ENCODE measurements at regions not wholly inside any gene's neighbourhood (a gene's known extent, or its start where the extent isn't known, plus 50 kb on each side); places are given as distances from the start of the nearest gene placed in this dataset.
"Not testable (repeated sequence)": the region's sequence is repeated elsewhere in the genome, so short reads cannot be mapped to it uniquely, and the experiment has no call there.

DNA sequence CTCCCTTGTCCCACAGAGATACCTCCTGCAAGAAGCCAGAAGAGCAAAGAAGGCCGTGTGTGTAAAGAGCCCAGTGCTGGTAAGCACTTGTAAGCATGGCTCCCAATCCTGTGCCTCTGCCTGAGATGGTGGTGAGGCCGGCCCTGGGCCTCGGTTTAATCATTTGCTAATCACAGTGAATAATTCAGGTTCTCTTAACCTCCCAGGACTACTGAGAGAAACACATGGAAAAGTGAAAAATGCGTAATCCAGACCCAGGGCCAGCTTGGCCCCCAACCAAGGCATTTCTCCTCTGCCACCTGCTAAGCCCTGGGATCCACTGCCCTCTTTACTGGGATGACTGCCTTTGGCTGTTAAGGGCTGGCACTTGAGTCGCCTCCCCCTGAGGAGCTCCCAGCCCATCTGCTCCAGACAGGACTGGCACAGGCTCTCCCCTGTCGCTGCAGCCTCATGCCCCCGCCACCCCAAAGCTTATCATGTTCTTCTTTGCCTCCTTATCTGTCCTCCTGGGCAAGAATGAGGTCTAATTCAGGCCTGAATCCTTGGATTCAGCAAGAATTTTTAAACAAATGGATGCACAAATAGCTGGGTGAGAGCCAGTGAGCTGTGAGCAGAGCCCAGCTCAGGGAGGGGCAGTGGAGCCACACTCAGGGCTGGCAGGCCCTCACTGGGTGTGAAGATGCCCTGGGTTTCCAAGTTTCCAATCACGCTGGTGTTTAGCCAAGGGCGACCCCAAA, 193.9 kb upstream of the HS6ST1 start:
- no peak for DNase-seq

DNA sequence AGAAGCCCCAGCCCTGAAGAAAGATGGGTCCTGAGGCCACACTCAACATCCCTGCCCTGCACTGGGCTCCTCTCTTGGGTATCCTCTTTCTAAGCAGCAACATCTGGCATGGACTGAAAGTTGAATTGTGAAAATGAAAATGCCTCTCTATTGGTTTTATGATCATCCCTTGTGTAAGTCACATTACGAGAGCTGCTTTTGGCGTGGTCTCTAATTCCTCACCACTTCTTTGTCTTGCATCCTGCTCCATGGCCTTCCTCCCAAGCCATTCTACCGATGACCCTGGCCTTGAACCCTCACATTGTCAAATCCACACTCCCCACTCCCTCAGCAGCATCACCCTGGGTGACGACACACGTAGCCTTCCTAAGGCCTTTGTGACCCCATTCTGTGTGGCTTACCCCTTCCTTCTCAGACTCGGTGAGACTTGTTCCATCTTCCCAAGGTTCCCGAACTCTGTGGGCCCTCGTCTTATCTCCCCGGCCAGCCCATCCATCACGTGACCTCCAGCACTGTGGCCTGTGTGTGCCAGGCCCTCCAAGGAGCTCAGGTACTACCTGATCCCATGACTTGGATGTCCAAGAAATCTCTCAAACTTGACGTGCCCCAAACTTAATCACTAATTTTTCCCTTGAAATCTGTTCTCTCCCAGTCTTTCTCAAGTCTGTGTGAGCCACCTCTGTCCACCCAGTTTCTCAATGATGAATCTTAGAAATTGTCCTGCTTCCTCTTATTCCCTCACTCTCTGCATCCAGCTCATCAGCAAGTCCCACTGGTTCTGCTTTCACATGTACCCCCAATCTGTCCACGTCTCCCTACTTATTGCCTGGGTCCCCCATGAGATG, 194.7 kb upstream of the HS6ST1 start:
- DNase-seq = no peak

DNA sequence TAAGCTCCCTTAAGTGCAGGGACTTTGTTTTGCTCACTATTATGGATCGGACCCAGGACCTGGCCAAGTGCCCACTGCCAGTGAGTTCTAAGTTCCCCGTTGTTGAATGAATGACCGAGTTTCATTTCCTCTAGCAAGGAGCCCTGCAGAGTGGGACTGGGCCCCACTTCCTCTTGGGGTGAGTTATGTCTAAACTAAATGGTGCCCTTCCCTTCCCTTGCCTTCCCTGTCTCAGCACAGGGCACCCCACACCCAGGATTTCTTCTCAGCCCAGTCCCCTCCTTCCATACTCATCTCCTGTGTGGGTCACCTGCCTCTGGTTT, 195.3 kb upstream of the HS6ST1 start:
- no peak for DNase-seq

DNA sequence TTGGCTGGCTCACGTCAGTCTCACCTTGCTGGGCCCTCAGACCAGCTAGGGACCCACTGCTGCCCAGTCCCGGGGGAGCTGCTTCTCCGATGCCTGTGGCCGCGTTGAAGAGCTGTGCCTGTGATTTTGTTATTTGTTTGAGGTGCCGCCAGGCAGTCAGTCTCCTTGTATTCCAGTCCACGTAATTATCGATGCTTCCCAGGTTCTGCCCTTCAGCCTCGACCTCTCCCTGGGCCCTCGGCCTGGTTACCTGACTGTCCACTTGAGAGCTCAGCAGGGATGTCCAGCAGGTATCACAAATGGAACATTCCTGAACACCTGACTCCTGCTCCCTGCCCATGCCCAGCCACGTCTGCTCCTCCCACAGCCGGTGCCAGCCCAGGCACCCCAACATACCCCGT, 195.9 kb upstream of the HS6ST1 start:
- no peak for DNase-seq

DNA sequence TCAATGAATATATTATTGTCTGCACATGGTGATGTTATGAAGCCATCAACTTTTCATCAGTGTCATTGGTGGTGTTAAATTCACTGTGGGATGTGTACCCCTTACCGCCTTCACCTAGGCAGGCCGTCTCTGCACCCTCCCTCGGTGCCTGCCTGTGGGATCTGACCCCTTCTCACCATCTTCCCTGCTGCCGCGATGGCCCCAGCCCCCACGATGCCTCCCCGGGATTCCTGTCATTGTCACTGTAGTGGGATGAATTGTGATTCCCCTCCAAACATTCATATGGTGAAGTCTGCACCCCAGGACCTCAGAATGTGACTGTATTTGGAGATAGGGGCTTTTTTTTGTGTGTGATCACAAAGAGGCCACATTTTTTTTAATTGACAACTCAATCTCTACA, 198.3 kb upstream of the HS6ST1 start:
- DNase-seq = no peak

DNA sequence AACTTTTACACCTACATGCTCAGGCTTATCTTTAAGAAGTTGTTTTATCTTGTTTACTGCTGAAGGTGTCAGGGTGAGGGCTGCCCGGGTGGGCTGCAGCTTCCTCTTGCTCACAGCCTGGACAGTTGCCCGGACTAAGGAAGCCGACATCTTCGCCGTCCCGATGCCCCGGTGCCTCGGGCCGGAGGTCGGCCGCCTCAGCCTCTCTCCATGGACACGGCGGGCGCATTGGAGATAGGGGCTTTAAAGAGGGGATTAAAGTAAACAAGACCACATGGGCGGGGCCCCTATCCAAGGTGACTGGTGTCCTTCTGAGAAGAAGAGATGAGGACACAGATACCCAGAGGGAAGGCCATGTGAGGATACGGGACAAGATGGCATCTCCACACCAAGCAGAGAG, 200.4 kb upstream of the HS6ST1 start:
- DNase-seq = not testable (repeated sequence)

DNA sequence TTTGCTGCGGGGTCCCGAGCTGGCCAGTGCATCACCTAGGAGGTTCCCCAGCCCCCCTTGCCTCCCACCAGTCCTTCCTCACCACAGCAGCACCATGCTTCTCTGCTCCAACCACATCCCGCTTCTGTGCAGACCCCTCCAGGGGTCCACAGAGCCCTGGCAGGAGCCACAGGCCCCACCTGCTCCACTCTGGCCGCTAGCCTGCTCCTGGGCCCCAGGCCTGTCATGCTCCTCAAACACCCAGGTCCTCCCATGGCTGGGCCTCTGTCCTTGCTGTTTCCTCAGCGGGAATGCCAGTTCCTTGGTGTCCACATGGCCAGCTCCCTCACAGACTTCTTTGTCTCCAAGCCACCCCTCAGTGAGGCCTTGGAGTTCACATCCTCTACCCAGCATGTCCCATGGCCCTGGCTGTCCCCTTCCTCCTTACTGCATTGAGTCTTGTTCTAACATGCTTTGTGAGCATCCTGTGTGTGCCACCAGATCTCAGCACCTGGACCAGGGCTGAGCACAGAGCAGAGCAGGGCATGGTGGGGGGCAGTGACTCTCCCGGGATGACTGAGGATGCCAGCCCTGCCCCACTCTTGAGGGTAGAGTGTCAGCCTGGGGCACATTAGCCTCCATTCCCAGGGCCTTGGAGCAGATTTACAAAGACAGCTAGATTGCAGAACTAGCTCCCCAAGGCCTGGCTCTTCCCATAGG, 201.0 kb upstream of the HS6ST1 start:
- DNase-seq = no peak

DNA sequence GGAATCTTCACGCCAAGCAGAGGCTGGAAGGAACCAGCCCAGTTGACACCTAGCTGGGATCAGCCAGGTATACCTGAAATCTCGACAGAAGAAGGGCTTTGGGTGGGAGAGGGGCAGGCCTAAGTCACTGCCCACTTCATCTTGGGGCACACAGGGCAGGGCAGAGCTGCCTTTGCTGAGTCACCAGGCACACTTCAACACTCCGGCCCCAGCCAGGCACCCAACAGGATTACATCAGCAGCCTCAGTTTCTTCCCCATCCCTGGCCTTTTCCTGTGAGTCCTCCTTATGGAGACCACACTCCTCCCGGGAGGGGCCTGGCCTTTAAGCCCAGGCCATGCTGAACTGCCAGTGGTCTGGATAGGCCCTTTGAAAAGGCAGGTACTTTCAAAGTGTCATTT, 201.7 kb upstream of the HS6ST1 start:
- no peak for DNase-seq

DNA sequence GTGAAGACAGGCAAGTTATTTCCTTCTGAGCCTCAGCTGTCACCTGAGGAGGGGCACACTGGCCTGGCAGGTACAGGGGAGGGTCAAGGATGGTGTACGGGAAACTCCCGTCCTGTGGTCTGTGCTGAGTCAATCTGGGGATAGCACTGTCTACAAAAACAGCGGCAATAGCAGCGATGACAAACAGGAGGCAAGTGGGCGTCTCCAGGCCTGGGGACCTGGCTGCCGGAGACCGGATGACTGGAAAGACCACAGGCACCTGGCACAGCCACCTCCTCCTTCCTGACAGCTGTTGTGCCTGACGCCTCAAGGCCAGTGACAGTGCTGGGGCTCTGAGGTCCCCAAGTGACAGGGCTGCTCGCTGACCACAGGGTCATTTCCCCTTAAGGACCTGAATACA, 202.1 kb upstream of the HS6ST1 start:
- DNase-seq = no peak

DNA sequence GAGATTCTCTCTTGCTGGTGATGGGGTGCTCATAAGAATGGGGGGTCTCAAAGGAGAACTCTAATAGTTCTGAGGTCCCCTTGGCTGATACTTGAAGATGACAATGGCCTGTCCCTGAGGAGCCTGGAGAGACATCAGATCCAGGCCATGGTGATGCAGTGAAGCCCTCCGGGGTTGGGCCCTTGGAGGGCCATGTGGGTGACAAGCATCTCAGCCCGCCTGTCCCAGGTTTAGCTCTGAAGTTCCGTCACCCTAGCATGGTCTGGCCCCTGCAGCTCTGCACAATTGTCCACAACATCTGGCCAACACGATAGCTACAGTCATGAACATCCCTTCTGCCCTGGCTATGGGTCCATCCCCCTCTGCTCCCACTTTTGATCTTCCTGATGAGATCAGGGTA, 202.8 kb upstream of the HS6ST1 start:
- no peak for DNase-seq

DNA sequence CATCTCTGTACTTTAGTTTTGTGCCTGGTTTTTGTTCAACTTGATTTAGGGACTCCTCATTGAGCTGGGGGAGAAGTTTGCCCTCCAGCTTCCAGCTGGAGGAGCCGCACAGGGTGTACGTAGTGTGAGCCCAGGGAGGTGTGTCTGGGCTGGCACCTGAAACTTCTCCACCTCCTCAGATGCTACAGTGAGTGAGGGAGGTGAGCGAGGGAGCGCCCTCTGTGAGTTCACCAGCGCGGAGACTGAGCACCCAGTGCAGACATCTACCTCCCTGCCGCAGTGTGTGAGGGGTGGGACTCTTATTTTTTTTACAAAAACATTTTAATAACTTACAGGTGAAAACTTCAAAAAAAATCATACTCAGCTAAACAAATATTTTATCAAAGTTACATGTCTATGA, 204.2 kb upstream of the HS6ST1 start:
- DNase-seq = no peak

DNA sequence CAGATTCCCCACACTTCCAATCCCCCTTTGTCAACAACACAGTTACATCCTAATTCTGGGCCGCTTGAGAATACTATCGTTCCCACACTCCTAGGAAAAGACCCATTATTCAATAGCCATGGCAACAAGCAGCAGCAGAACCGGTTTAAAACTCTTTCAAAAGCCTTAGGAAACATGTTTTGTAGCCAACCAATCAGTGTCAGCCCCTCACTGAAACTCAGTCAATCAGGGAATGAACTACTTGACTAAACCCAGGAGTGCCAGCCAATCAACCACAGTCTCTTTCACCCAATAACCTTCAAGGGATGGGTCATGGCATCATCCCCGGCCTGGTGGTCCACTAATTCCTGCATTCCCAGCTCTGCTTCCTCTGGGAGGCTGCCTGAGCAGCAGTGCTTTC, 204.8 kb upstream of the HS6ST1 start:
- no peak for DNase-seq

DNA sequence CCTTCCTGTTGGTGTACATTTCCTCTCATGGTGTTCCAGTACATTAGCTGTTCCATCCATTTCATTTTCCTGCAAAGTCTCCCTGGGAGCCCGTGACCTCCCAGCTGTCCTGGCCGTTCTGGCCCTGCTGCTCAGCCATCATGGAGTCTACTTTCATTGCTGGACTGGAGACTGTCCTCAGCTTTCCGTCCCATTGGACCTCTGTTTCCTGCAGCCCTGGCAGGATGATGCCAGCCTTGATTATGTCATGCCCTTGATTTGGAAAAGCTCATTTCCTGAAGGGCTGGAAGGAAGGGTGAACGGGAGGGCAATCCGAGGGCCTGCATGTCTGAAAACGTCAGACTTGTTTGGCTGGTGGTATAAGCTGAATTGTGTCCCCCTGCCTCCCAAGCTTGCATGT, 205.5 kb upstream of the HS6ST1 start:
- no peak for DNase-seq

DNA sequence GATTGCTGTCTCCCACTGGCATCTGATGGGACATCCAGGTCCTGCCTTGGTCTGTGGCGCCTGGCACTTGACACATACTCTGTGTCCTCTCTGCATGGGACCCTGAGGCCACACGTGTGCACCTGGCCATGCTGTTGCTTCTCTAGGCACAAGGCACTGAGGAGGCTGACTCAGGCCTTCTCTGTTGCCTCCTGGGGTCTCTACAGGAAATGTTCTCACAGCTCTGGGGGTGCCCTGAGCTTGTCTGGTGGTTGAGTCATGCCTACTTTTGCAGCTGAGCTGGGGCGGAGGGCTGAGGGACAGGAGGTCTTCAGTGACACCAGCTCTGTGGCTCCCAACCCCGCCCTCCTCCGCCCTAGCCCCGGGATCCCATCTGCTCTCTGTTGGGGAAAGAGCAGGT, 207.0 kb upstream of the HS6ST1 start:
- no peak for DNase-seq

DNA sequence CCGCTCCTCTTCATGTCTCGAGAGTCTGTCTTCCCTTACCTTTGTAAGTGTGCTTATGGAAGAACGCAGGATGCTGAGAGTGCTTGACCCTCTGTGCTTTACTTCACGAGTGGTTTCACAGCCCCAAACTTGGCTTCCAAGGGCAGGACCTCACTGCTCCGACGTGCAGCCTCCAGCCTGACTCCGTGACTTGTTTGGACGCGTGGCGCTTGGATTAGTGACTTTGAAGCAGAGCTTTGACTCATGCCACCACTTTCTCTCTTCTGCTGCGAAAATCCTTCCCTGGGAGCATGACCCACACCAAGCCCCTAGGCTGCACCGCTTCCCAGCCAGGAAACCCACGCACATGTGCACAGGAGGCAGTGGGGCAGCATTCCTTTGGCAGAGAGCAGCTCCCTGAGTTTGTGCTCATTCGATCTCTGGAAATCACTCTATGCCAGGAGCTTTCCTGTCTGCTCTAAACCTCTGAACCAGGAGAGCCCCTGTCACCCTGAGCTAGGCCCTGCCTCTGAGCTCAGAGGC, 207.8 kb upstream of the HS6ST1 start:
- no peak for DNase-seq

DNA sequence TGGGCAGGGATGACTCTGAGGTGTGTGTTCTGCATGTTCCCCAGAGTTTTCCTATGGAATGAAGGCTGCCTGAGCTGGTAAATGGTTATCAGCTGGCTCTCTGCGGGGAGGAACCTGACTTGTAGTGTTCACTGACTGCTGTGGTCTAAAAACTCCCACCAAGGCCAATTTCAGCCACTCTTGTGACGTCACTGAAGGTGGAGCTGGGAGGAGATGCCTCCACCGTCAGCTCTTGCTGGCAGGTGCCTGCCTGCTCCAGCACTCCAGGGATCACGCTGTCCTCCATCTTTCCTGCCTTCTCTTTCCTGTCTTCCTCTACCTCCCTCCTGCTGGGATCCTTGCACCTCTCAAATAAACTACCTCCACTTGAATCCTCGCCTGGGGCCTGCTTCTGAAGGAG, 209.5 kb upstream of the HS6ST1 start:
- no peak for DNase-seq

DNA sequence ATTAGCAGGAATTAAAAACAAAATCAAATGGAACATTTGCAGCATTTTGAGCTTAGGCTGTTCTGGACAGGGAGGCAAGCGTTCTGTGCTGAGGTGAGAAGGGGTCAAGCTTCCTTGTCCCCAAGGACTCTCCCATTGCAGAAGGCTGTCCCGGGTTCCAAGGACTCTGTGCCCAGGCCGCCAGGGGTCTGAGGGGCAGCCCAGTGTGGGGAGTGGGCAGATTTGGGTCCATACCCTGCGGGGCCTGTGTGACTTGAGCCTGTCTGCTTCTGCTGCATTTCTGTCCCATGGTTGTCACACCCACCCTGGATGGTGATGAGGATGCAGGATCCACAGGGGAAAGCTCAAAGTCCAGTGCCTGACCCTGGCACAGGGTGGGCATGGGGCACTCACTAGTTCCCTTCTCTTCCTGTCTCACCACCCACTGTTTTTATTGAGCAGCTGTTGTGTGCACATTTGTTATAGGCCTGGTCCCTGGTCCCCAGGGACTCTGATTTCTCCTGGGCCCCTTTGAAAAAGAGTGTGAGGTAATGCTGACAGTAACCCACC, 211.4 kb upstream of the HS6ST1 start:
- DNase-seq = no peak

DNA sequence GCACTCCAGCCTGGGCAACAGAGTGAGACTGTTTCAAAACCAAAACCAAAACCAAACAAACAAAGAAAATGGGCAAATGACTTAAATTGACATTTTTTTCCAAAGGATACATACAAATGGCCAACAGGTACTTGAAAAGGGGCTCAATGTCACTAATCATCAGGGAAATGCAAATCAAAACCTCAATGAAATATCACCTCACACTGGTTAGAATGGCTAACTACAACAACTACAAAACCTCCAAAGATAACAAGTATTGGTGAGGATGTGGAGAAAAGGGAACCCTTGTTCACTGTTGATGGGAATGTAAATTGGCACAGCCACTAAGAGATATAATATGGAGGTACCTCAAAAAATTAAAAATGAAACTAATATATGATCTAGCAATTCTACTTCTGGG, 213.2 kb upstream of the HS6ST1 start:
- peak; percentile 5 for DNase-seq

DNA sequence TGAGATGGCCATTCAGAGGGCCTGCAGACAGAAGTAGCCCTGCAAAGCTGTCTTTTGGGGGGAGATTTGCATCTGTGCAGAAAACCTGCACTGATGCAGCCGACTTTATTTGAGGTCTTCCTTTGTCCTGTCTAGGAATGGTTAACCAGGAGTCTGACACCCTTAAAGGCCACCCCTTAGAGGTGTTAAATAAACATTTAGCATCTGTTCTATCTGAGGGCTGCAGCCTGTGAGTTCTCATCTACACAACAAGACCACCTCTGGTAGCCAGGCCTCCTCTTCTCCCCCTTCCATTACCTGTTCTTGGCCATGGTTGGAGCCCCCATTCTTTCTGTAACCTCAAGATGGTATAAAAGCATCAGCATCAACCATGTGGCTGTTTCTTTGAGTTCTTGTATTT, 214.4 kb upstream of the HS6ST1 start:
- no peak for DNase-seq

DNA sequence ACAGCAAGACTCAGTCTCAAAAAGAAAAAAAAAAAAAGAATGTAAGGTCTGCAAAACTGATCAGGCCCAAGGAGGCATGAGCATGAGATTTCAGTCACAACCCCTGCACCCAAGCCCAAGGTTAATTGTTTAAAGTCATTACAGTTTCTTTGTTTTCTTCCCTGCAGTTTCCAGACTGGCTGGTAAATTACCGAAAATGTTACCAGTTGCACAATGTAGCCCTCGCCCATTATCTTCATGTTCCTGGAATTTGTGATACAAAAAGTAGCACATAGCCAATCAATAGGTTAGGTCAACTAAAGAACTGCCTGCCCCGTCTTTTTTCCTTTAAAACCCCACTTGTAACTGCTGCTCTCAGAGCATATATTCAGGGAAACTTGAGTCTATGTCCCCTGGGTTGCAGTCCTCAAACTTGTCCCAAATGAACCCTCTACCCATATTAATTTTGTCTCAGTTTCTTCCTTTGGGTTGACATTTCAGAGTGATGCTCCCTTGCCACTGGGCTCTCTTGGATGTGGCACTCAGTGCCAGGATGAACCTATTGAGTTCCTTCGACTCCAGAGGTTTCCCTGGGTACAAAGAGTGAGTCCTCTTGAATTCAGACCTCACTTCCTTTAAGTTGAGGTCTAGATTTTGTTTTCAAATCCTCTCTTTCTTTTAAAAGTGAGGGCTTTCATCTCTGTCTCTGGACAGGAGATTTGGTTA, 216.2 kb upstream of the HS6ST1 start:
- no peak for DNase-seq

DNA sequence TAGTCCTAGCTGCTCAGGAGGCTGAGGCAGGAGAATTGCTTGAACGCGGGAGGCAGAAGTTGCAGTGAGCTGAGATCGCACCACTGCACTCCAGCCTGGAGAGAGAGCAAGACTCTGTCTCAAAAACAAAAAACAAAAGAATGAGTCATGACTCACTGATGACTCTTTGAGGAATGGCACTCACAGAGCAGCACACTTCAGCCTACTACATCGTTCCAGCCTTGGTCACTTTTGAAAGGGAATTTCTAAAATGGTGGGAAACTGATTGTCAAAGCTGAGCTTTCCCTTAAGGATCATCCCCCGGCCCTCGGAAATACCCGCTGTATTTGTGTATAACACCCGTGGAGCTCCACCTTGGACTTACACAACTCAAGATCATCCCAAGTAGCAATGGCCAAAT, 217.3 kb upstream of the HS6ST1 start:
- DNase-seq = no peak

DNA sequence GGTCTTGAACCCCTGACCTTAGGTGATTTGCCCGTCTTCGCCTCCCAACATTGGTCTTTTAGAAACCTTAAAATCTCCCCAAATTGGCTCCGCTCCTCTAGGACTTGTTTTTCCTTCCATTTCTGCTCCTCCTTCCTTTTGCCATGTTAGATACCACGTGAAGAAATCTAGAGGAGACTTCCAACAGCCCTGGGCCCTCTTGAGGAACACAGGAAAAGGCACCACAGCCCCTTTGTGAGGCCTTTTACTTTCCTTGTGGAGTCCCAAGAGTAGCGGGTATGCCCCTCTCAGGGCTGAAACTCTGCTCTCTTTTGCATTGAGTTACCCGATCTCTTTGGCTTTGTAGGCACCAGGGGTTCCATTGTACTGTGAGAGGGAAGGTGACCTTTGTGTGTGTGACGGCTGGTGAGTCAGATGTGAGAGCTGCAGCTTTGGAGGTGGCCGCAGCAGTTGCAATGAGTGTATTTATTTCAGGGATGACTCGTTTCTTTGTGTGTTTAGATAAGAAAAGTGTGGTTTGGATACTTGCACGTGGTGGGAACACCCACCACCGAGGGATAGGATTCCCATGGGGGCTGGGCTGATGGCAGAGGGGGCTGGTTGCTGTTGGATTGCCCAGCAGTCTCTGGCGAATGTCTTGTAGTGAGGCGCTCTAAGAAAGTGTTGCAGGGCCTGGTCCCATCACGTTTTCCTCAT, 218.4 kb upstream of the HS6ST1 start:
- DNase-seq = peak; percentile 4

Data from NCI-H69 (cell line).